Stimulated activated CD4-positive, alpha-beta T cell treated with anti-CD3 and anti-CD28 coated beads, Interleukin-2, amount 100 ng/mL, for 48 hours (primary cell): ENCODE measurements at regions not wholly inside any gene's neighbourhood (a gene's known extent, or its start where the extent isn't known, plus 50 kb on each side); places are given as distances from the start of the nearest gene placed in this dataset.
"Not testable (repeated sequence)": the region's sequence is repeated elsewhere in the genome, so short reads cannot be mapped to it uniquely, and the experiment has no call there.

Source experiments
- DNase-seq, 2 donors: peaks; one replicate each; pipeline ENCODE4 v3.0.0-alpha.2; 2020

DNA sequence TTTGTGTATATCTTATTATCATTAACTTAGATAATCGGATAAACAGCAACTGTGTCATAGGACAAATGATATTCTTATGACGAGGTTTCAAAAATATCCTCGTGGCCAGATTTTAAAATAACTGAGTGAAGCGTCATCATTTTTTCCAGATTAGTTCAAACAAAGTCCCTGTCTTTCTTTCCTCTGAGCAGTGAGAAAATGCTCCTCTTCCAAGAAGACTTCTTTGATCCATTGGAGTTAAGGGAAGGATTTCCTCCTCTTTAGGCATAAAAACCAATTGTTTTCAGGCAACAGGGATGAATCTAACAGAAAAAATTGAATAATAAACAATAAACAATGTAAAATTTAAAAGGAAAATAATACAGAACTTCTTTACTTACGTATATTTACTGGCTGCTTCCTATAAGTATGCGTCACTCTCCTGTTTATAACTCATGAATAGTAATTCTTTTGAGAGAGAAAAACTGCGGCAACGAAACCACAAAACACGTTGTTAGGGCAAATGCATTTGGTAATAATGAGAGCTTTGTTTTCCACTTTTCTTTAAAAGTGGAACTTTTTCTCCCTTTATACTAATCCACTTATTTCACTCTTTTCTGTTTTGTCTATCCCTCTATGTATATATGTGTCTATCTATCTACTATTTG lies 419.4 kb upstream of the ONECUT1 start:
- no peak for DNase-seq

GRCh38 chr15:53208751-53209150 lies 418.6 kb upstream of the ONECUT1 start:
- no peak for DNase-seq

- no peak for DNase-seq
Measured at GRCh38 chr15:53203454-53203853, 413.3 kb upstream of the ONECUT1 start.

DNA sequence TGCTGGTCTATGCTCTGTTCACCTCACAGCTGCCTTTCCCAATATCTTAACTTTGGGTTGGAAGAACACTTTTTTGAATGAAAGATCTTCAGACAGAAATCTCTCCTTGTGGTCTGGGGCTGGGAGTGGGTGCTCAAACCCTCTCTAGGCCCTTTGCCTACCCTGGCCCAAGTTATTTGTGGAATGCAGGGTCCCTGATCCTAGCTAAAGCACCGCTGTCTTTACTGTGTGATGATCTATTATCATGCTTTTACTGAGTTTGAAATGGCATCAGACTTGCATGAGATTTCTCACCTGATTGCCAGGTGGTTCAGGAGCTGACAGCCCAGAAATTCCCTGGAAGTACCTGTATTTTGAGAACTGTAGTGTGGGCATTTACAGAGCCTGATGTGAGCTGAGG lies 412.7 kb upstream of the ONECUT1 start:
- DNase-seq, result no peak

DNA sequence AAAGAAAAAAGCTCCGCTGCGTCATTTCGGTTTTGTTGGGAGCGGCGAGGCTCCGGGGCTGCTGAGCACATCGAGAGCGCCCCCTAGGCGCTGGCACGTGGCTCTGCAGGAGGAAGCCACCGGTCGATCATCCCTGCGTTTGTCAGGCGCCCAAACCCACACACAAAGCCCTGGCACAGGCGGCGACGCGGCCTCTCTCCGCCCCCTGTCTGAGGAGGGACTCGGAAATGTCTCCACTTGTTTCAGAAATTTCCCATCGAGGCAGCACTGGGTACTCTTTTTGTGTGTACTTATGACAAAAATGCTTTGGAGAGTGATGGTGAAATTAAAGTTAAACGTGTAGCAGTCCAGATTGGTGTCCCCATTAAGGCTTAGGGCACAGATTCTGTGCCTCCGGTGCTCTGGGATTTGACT lies 407.3 kb upstream of the ONECUT1 start:
- peak; percentile 22 to 43 for DNase-seq

- no peak for DNase-seq
Measured at GRCh38 chr15:53196788-53197187, 406.7 kb upstream of the ONECUT1 start.

GRCh38 chr15:53196242-53196641 lies 406.1 kb upstream of the ONECUT1 start:
- DNase-seq, result no peak

DNA sequence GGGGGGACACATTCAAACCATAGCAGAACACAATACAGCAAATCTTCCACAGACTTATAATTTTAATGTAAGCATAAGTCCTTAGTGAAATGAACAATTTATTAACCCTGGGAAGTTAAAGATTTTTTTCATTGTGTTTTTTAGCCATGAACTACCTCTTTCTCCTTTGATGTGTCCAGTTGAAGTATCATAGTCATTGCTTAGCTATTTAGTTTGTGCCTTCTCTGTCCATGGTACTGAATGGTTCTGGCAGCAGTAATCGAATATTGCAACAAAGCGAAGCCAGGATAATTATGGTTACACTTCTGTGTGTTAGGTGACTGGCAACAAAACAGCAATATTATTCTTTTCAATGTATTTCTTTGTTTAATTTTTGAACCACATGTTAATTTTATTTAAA lies 403.0 kb upstream of the ONECUT1 start:
- no peak for DNase-seq

- no peak for DNase-seq
Measured at GRCh38 chr15:53189860-53190259, 399.7 kb upstream of the ONECUT1 start.

GRCh38 chr15:53183449-53183848 lies 393.3 kb upstream of the ONECUT1 start:
- DNase-seq, result not testable (repeated sequence)

- no peak for DNase-seq
Measured at GRCh38 chr15:53171571-53171970, 381.4 kb upstream of the ONECUT1 start.

- DNase-seq, result no peak
Measured at GRCh38 chr15:53166684-53167201, 376.6 kb upstream of the ONECUT1 start.

GRCh38 chr15:53165988-53166683 lies 376.0 kb upstream of the ONECUT1 start:
- no peak for DNase-seq

GRCh38 chr15:53160092-53160704 lies 370.1 kb upstream of the ONECUT1 start:
- DNase-seq, result no peak

DNA sequence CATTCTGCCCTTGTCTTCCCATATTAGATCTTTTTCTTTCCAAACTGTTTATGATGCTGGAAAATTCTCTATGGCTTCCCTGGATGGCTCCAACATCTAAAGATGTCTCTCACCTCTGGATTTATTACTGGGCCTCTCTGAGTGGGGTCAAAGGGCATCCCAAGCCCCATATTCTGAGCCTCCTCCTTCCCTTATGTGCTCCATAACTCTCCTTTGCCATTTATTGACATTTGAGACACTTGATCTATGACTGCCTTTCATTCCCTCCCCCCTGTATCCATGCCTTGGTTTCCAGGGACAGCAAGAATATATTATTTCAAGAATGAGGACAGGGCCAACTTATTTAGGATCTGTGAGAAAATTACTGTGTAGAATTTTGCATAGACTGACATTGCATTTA lies 369.3 kb upstream of the ONECUT1 start:
- no peak for DNase-seq

DNA sequence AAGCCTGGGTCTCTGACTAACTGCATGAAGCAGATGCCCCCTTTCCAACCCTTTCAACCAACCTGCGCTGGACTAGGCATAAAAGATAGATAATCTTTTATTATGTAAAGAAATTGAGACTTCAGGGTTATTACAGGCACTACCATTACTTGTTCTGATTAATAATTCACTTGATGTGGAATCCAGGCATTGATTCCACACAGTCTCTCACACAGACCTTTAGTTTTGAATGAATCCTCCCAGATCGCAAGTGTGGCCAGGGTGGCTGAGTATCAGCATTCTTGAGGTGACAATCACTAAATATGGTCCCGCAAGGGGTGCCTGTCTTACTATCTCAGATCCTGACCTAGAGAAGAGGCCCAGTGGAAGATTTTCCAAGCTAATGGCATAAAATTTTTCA lies 368.9 kb upstream of the ONECUT1 start:
- no peak for DNase-seq

GRCh38 chr15:53133255-53133850 lies 343.2 kb upstream of the ONECUT1 start:
- no peak for DNase-seq

- DNase-seq, result no peak
Measured at GRCh38 chr15:53130943-53131342, 340.8 kb upstream of the ONECUT1 start.

- DNase-seq, result no peak
Measured at GRCh38 chr15:53129121-53129904, 339.2 kb upstream of the ONECUT1 start.

- no peak for DNase-seq
Measured at GRCh38 chr15:53128652-53129051, 338.5 kb upstream of the ONECUT1 start.

GRCh38 chr15:53126144-53126543 lies 336.0 kb upstream of the ONECUT1 start:
- DNase-seq, result no peak

DNA sequence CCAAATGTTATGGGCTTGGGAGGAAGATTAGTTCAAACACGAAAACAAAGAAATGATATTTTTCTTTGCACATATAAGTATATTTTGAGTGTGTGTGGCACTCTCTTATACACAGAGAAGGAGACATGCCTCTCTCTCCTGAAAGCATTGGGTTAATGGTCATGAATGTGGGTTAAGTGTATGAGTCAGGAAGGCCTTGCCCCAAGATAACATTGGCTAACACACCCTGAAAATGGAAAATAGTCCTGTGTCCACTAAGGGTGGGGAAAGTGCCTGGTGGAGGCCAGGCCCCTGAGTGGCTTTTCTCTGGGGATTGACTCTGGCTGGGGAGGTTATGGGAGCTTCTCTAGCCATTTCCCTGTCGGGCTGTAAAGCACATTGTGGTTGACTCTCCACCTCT lies 332.7 kb upstream of the ONECUT1 start:
- no peak for DNase-seq

- DNase-seq, result not testable (repeated sequence)
Measured at GRCh38 chr15:53116915-53117314, 326.8 kb upstream of the ONECUT1 start.
